ENCODE measurements at regions not wholly inside any gene's neighbourhood (a gene's known extent, or its start where the extent isn't known, plus 50 kb on each side); places are given as distances from the start of the nearest gene placed in this dataset.

DNA sequence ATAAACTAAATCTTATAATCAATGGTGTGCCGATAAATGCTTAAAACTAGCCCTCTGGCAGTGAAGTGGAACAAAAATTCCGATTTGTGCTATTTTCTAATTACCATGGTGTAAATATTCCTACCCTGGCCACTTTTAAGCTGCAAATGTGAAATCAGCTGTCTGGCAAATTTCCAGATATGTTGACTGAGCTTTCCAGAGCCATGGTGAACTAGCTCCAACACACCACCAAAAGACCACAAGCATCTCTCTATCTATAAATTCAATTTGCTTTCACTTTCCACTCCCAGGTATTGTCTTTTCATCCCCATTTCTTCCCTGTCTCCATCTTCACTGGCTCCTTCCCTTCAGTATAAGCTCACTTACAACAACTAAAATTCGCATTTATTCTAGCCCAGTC lies 152.3 kb upstream of the RGS18 start:
- TF ChIP-seq, protein P1, sequence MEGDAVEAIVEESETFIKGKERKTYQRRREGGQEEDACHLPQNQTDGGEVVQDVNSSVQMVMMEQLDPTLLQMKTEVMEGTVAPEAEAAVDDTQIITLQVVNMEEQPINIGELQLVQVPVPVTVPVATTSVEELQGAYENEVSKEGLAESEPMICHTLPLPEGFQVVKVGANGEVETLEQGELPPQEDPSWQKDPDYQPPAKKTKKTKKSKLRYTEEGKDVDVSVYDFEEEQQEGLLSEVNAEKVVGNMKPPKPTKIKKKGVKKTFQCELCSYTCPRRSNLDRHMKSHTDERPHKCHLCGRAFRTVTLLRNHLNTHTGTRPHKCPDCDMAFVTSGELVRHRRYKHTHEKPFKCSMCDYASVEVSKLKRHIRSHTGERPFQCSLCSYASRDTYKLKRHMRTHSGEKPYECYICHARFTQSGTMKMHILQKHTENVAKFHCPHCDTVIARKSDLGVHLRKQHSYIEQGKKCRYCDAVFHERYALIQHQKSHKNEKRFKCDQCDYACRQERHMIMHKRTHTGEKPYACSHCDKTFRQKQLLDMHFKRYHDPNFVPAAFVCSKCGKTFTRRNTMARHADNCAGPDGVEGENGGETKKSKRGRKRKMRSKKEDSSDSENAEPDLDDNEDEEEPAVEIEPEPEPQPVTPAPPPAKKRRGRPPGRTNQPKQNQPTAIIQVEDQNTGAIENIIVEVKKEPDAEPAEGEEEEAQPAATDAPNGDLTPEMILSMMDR (IDR thresholded peaks at IDR 0.05 in 2 of 3, conservative IDR thresholded peaks at IDR 0.05 in 1 of 3; ENCODE audit: control insufficient read depth in 2 of 3, extremely low read depth in 1 of 3, insufficient read depth in 1 of 3, low read depth in 3 of 3, low read length in 3 of 3): no peak
- no peak for TF ChIP-seq NR2C1 (IDR thresholded peaks at IDR 0.05)
- TF ChIP-seq ESRRA (IDR thresholded peaks at IDR 0.05; ENCODE audit: low read length): no peak
- no peak for TF ChIP-seq ZNF274 (IDR thresholded peaks at IDR 0.05; ENCODE audit: insufficient read depth, insufficient read length)
- TF ChIP-seq, protein P2, sequence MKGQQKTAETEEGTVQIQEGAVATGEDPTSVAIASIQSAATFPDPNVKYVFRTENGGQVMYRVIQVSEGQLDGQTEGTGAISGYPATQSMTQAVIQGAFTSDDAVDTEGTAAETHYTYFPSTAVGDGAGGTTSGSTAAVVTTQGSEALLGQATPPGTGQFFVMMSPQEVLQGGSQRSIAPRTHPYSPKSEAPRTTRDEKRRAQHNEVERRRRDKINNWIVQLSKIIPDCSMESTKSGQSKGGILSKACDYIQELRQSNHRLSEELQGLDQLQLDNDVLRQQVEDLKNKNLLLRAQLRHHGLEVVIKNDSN (IDR thresholded peaks at IDR 0.05; ENCODE audit: borderline replicate concordance, extremely low read length, insufficient read depth, low read depth, low read length): no peak
- no peak for TF ChIP-seq CEBPB (IDR thresholded peaks at IDR 0.05; ENCODE audit: borderline replicate concordance in 1 of 2, low read depth in 2 of 2, low read length in 2 of 2)
- TF ChIP-seq, protein P3, sequence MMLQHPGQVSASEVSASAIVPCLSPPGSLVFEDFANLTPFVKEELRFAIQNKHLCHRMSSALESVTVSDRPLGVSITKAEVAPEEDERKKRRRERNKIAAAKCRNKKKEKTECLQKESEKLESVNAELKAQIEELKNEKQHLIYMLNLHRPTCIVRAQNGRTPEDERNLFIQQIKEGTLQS (IDR thresholded peaks at IDR 0.05; ENCODE audit: borderline replicate concordance, extremely low read depth, low read depth, low read length): no peak
- TF ChIP-seq, protein P4, sequence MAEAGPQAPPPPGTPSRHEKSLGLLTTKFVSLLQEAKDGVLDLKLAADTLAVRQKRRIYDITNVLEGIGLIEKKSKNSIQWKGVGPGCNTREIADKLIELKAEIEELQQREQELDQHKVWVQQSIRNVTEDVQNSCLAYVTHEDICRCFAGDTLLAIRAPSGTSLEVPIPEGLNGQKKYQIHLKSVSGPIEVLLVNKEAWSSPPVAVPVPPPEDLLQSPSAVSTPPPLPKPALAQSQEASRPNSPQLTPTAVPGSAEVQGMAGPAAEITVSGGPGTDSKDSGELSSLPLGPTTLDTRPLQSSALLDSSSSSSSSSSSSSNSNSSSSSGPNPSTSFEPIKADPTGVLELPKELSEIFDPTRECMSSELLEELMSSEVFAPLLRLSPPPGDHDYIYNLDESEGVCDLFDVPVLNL (IDR thresholded peaks at IDR 0.05; ENCODE audit: low read depth, low read length): no peak

Measured in GM12878 (cell line).